Sigmoid colon (tissue), 4 donors: ENCODE measurements at regions not wholly inside any gene's neighbourhood (a gene's known extent, or its start where the extent isn't known, plus 50 kb on each side); places are given as distances from the start of the nearest gene placed in this dataset.

Experiments used
- CTCF ChIP-seq, 4 experiments: fragments of 450-650 bp in 3 of 4; fragments of 200-600 bp in 1 of 4; IDR thresholded peaks; one replicate each; pipeline ENCODE4 v1.5.1; 2016 to 2019; ENCODE audit warnings: antibody characterized with exemption in 4 of 4, mild to moderate bottlenecking in 3 of 4, moderate library complexity in 2 of 4
- EP300 ChIP-seq, 4 donors: sonication (generic); formaldehyde crosslinking; IDR thresholded peaks; one replicate each; pipeline ENCODE4 v1.6.1; 2017; ENCODE audit warnings: antibody characterized with exemption in 4 of 4
- POLR2A ChIP-seq, 2 donors: fragments of 450-650 bp; IDR thresholded peaks; one replicate each; pipeline ENCODE4 v1.6.1; 2016; ENCODE audit warnings: antibody characterized with exemption in 2 of 2, mild to moderate bottlenecking in 2 of 2, moderate library complexity in 2 of 2
- POLR2AphosphoS5 ChIP-seq, 4 donors: sonication (generic); formaldehyde crosslinking; IDR thresholded peaks; one replicate each; pipeline ENCODE4 v1.6.1; 2017; ENCODE audit warnings: antibody characterized with exemption in 4 of 4

GRCh38 chr14:22338381-22338780 lies 250.6 kb downstream of the DAD1 start:
- TF ChIP-seq CTCF (IDR thresholded peaks at IDR 0.05) (no peak), POLR2AphosphoS5 (IDR thresholded peaks at IDR 0.05) (no peak), POLR2A (IDR thresholded peaks at IDR 0.05) (no peak), EP300 (IDR thresholded peaks at IDR 0.05) (no peak)
